Dendritic cell treated with granulocyte-macrophage colony-stimulating factor and Interleukin-4, amounts not matched to agents 40 ng/mL and 50 ng/mL, for 4 days (primary cell): ENCODE measurements at regions not wholly inside any gene's neighbourhood (a gene's known extent, or its start where the extent isn't known, plus 50 kb on each side); places are given as distances from the start of the nearest gene placed in this dataset.
"Not testable (repeated sequence)": the region's sequence is repeated elsewhere in the genome, so short reads cannot be mapped to it uniquely, and the experiment has no call there.

Experiments used
- H3K27ac Mint-ChIP-seq: one replicate; pipeline ENCODE4 v1.8.0; 2022; ENCODE audit warnings: mild to moderate bottlenecking, mixed read lengths
- H3K27me3 Mint-ChIP-seq: one replicate; pipeline ENCODE4 v1.8.0; 2022; ENCODE audit warnings: mild to moderate bottlenecking, mixed read lengths
- H3K36me3 Mint-ChIP-seq: one replicate; pipeline ENCODE4 v1.8.0; 2022; ENCODE audit warnings: low read depth, mixed read lengths
- H3K4me1 Mint-ChIP-seq: one replicate; pipeline ENCODE4 v1.8.0; 2022; ENCODE audit warnings: low read depth, mixed read lengths
- H3K4me3 Mint-ChIP-seq: one replicate; pipeline ENCODE4 v1.8.0; 2022; ENCODE audit warnings: mild to moderate bottlenecking, moderate library complexity, mixed read lengths
- H3K9me3 Mint-ChIP-seq: one replicate; pipeline ENCODE4 v1.8.0; 2022; ENCODE audit warnings: mixed read lengths
- intact Hi-C: fragments of 100-400 bp; cut with micrococcal nuclease; formaldehyde crosslinking; loops from one replicate; pipeline ENCODE4 v1.15.0; 2022

- intact Hi-C loops, result no loop called here
- Mint-ChIP-seq H3K4me1 (no peaks in the 10 kb centered on the region), H3K9me3 (no peaks in the 10 kb centered on the region), H3K27ac (no peak overlapping the region), H3K36me3 (no peaks in the 10 kb centered on the region), H3K27me3 (no peaks in the 10 kb centered on the region), H3K4me3 (no peak overlapping the region)
Measured at GRCh38 chr10:80964955-80965614, 427.4 kb downstream of the SH2D4B start.

- intact Hi-C loops, result no loop called here
- no peaks in the 10 kb centered on the region for H3K27me3 Mint-ChIP-seq
- no peak overlapping the region for H3K4me3 Mint-ChIP-seq
- no peaks in the 10 kb centered on the region for H3K9me3 Mint-ChIP-seq
- no peak overlapping the region for H3K27ac Mint-ChIP-seq
- no peaks in the 10 kb centered on the region for H3K36me3 Mint-ChIP-seq
- no peaks in the 10 kb centered on the region for H3K4me1 Mint-ChIP-seq
Measured at GRCh38 chr10:80966326-80966986, 428.8 kb downstream of the SH2D4B start.

GRCh38 chr10:80967357-80967756 is 429.7 kb downstream of the SH2D4B start:
- H3K4me3 Mint-ChIP-seq, H3K4me1 Mint-ChIP-seq, H3K27me3 Mint-ChIP-seq, H3K36me3 Mint-ChIP-seq, intact Hi-C loops, H3K27ac Mint-ChIP-seq, H3K9me3 Mint-ChIP-seq: not testable (repeated sequence)

GRCh38 chr10:80968903-80969302 is 431.2 kb downstream of the SH2D4B start:
- Mint-ChIP-seq H3K27ac (no peak overlapping the region), H3K4me1 (no peaks in the 10 kb centered on the region), H3K9me3 (no peaks in the 10 kb centered on the region), H3K36me3 (no peaks in the 10 kb centered on the region), H3K4me3 (no peak overlapping the region), H3K27me3 (no peaks in the 10 kb centered on the region)
- intact Hi-C loops, result no loop called here

GRCh38 chr10:80971461-80971860 is 433.8 kb downstream of the SH2D4B start:
- no peaks in the 10 kb centered on the region for H3K36me3 Mint-ChIP-seq
- no peak overlapping the region for H3K4me3 Mint-ChIP-seq
- no peak overlapping the region for H3K27ac Mint-ChIP-seq
- intact Hi-C loops, result no loop called here
- H3K4me1 Mint-ChIP-seq, result no peaks in the 10 kb centered on the region
- H3K27me3 Mint-ChIP-seq, result no peaks in the 10 kb centered on the region
- H3K9me3 Mint-ChIP-seq, result no peaks in the 10 kb centered on the region

- H3K27me3 Mint-ChIP-seq, result no peaks in the 10 kb centered on the region
- intact Hi-C loops, result no loop called here
- no peaks in the 10 kb centered on the region for H3K9me3 Mint-ChIP-seq
- H3K27ac Mint-ChIP-seq, result no peak overlapping the region
- H3K4me1 Mint-ChIP-seq, result no peaks in the 10 kb centered on the region
- H3K4me3 Mint-ChIP-seq, result no peak overlapping the region
- H3K36me3 Mint-ChIP-seq, result no peaks in the 10 kb centered on the region
Measured at GRCh38 chr10:80976658-80977057, 439.0 kb downstream of the SH2D4B start.

GRCh38 chr10:80985102-80985501 is 447.4 kb downstream of the SH2D4B start:
- intact Hi-C loops, result no loop called here
- H3K36me3 Mint-ChIP-seq, result no peaks in the 10 kb centered on the region
- peaks cover 8% of the 10 kb centered on the region for H3K4me1 Mint-ChIP-seq
- no peak overlapping the region for H3K27ac Mint-ChIP-seq
- H3K4me3 Mint-ChIP-seq, result no peak overlapping the region
- no peaks in the 10 kb centered on the region for H3K9me3 Mint-ChIP-seq
- no peaks in the 10 kb centered on the region for H3K27me3 Mint-ChIP-seq

GRCh38 chr10:80986596-80986995 is 448.9 kb downstream of the SH2D4B start:
- Mint-ChIP-seq H3K27ac (peak overlapping the region; percentile 31), H3K9me3 (no peaks in the 10 kb centered on the region), H3K4me3 (no peak overlapping the region), H3K36me3 (no peaks in the 10 kb centered on the region), H3K27me3 (no peaks in the 10 kb centered on the region), H3K4me1 (peaks cover 8% of the 10 kb centered on the region)
- intact Hi-C loops, result no loop called here

GRCh38 chr10:80988755-80989154 is 451.1 kb downstream of the SH2D4B start:
- Mint-ChIP-seq H3K36me3 (no peaks in the 10 kb centered on the region), H3K27ac (no peak overlapping the region), H3K27me3 (no peaks in the 10 kb centered on the region)

GRCh38 chr10:80996615-80997193 is 459.0 kb downstream of the SH2D4B start:
- no peak overlapping the region for H3K4me3 Mint-ChIP-seq
- H3K9me3 Mint-ChIP-seq, result peaks cover 19% of the 10 kb centered on the region
- H3K27me3 Mint-ChIP-seq, result no peaks in the 10 kb centered on the region
- no peaks in the 10 kb centered on the region for H3K4me1 Mint-ChIP-seq
- no peaks in the 10 kb centered on the region for H3K36me3 Mint-ChIP-seq
- intact Hi-C loops, result no loop called here
- no peak overlapping the region for H3K27ac Mint-ChIP-seq

More at GRCh38 chr10:80988755-80989154, 451.1 kb downstream of the SH2D4B start:
- H3K4me1 Mint-ChIP-seq, result peaks cover 8% of the 10 kb centered on the region
- intact Hi-C loops, result no loop called here
- peaks cover 10% of the 10 kb centered on the region for H3K9me3 Mint-ChIP-seq
- H3K4me3 Mint-ChIP-seq, result no peak overlapping the region

- no peaks in the 10 kb centered on the region for H3K36me3 Mint-ChIP-seq
- intact Hi-C loops, result no loop called here
- no peak overlapping the region for H3K4me3 Mint-ChIP-seq
- no peaks in the 10 kb centered on the region for H3K9me3 Mint-ChIP-seq
- no peaks in the 10 kb centered on the region for H3K4me1 Mint-ChIP-seq
- no peaks in the 10 kb centered on the region for H3K27me3 Mint-ChIP-seq
- no peak overlapping the region for H3K27ac Mint-ChIP-seq
Measured at GRCh38 chr10:81000781-81001180, 463.1 kb downstream of the SH2D4B start.

- H3K27me3 Mint-ChIP-seq, result no peaks in the 10 kb centered on the region
- no peaks in the 10 kb centered on the region for H3K9me3 Mint-ChIP-seq
Measured at GRCh38 chr10:81002382-81002781, 464.7 kb downstream of the SH2D4B start.

GRCh38 chr10:81007872-81008271 is 470.2 kb downstream of the SH2D4B start:
- Mint-ChIP-seq H3K4me1 (no peaks in the 10 kb centered on the region), H3K9me3 (no peaks in the 10 kb centered on the region), H3K36me3 (no peaks in the 10 kb centered on the region), H3K27me3 (peaks cover 1% of the 10 kb centered on the region), H3K4me3 (no peak overlapping the region), H3K27ac (no peak overlapping the region)
- intact Hi-C loops, result no loop called here

More at GRCh38 chr10:81002382-81002781, 464.7 kb downstream of the SH2D4B start:
- Mint-ChIP-seq H3K36me3 (no peaks in the 10 kb centered on the region), H3K27ac (no peak overlapping the region), H3K4me3 (no peak overlapping the region), H3K4me1 (no peaks in the 10 kb centered on the region)
- intact Hi-C loops, result no loop called here

- no peak overlapping the region for H3K27ac Mint-ChIP-seq
- H3K4me3 Mint-ChIP-seq, result no peak overlapping the region
- intact Hi-C loops, result no loop called here
Measured at GRCh38 chr10:81008726-81009125, 471.0 kb downstream of the SH2D4B start.

More at GRCh38 chr10:81008726-81009125, 471.0 kb downstream of the SH2D4B start:
- Mint-ChIP-seq H3K36me3 (no peaks in the 10 kb centered on the region), H3K4me1 (no peaks in the 10 kb centered on the region), H3K9me3 (no peaks in the 10 kb centered on the region), H3K27me3 (peaks cover 1% of the 10 kb centered on the region)
